Tibial nerve (tissue), 4 donors: ENCODE measurements at regions not wholly inside any gene's neighbourhood (a gene's known extent, or its start where the extent isn't known, plus 50 kb on each side); places are given as distances from the start of the nearest gene placed in this dataset.

Experiments used
- DNase-seq, 2 donors: peaks; one replicate each; pipeline ENCODE4 v3.0.0-alpha.2; 2019; ENCODE audit warnings: low spot score in 2 of 2
- H3K27ac ChIP-seq, 4 donors: fragments of 200-600 bp; sonication (generic) in 3 of 4; one replicate each; pipeline ENCODE4 v1.5.1; 2017 to 2019; ENCODE audit warnings: mild to moderate bottlenecking in 1 of 4
- H3K27me3 ChIP-seq, 2 donors: fragments of 200-600 bp; sonication (generic) in 1 of 2; one replicate each; pipeline versions ENCODE4 v1.5.1 to v1.6.0; 2017 to 2019
- H3K36me3 ChIP-seq, 3 donors: fragments of 200-600 bp; sonication (generic); one replicate each; pipeline ENCODE4 v1.5.1; 2018 to 2019
- H3K4me1 ChIP-seq, 4 donors: fragments of 200-600 bp; sonication (generic) in 3 of 4; one replicate each; pipeline ENCODE4 v1.5.1; 2017 to 2019
- H3K4me3 ChIP-seq, 4 donors: fragments of 200-600 bp; sonication (generic) in 3 of 4; one replicate each; pipeline ENCODE4 v1.5.1; 2017 to 2019; ENCODE audit warnings: mild to moderate bottlenecking in 1 of 4, moderate library complexity in 1 of 4
- H3K9me3 ChIP-seq, 4 donors: fragments of 200-600 bp; sonication (generic) in 3 of 4; one replicate each; pipeline ENCODE4 v1.5.1; 2017 to 2019
- CTCF ChIP-seq, 5 experiments: fragments of 200-600 bp in 3 of 5; fragments of 450-650 bp in 2 of 5; sonication (generic) in 3 of 5; IDR thresholded peaks; one replicate each; pipeline ENCODE4 v1.5.1; 2016 to 2019; ENCODE audit warnings: antibody characterized with exemption in 5 of 5, mild to moderate bottlenecking in 3 of 5, moderate library complexity in 2 of 5
- EP300 ChIP-seq, 2 donors: sonication (generic); formaldehyde crosslinking; IDR thresholded peaks; one replicate each; pipeline ENCODE4 v1.6.1; 2017; ENCODE audit warnings: antibody characterized with exemption in 2 of 2, mild to moderate bottlenecking in 1 of 2
- POLR2A ChIP-seq, 2 donors: fragments of 450-650 bp; IDR thresholded peaks; one replicate each; pipeline ENCODE4 v1.6.1; 2017; ENCODE audit warnings: antibody characterized with exemption in 2 of 2, mild to moderate bottlenecking in 2 of 2, moderate library complexity in 2 of 2
- WGBS, 2 donors: methylation state at CpG; one replicate each; pipeline ENCODE4 v1.1.5; 2018; 5-methylcytosine and 5-hydroxymethylcytosine counted together

GRCh38 chr2:8395718-8396117 is 286.1 kb upstream of the ID2 start:
- WGBS, 2 donors: 75 to 80% methylated on average over 1 of the region's 1 CpG
- Histone ChIP-seq H3K36me3 (no peaks in the 10 kb centered on the region), H3K4me3 (no peak overlapping the region), H3K27ac (no peak overlapping the region), H3K4me1 (no peaks in the 10 kb centered on the region), H3K27me3 (no peaks in the 10 kb centered on the region), H3K9me3 (no peaks in the 10 kb centered on the region)
- TF ChIP-seq POLR2A (IDR thresholded peaks at IDR 0.05) (no peak), EP300 (IDR thresholded peaks at IDR 0.05) (no peak), CTCF (IDR thresholded peaks at IDR 0.05) (no peak)
- no peak for DNase-seq

- Histone ChIP-seq H3K36me3 (no peaks in the 10 kb centered on the region), H3K27me3 (no peaks in the 10 kb centered on the region), H3K27ac (no peak overlapping the region), H3K4me1 (no peaks in the 10 kb centered on the region), H3K4me3 (no peak overlapping the region), H3K9me3 (no peaks in the 10 kb centered on the region)
- WGBS, 2 donors: 73 to 95% methylated on average over 13 of the region's 13 CpGs
- TF ChIP-seq CTCF (IDR thresholded peaks at IDR 0.05) (no peak), POLR2A (IDR thresholded peaks at IDR 0.05) (no peak), EP300 (IDR thresholded peaks at IDR 0.05) (no peak)
- DNase-seq: no peak
Measured at GRCh38 chr2:8398040-8398668, 283.7 kb upstream of the ID2 start.

DNA sequence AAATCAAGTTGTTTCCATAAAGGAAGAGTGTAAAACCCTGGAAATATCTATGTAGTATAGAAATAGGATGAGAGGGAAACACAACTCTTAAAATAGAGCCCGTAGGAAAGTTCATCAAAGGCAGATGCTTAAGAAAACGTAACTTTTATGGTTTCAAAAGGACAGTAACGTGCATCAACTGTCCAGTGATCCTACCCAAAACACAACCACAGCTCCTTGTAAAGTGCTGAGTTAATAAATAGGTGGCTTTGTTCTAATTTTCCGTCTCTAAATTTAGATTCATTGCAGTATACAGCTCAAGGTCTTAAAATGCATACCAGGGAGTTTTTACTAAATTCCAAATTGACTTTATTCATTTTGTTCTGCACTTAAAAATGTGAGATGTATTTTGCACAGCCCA is 282.1 kb upstream of the ID2 start:
- no peaks in the 10 kb centered on the region for H3K27me3 ChIP-seq
- no peaks in the 10 kb centered on the region for H3K4me1 ChIP-seq
- no peak overlapping the region for H3K27ac ChIP-seq
- TF ChIP-seq EP300 (IDR thresholded peaks at IDR 0.05) (no peak), CTCF (IDR thresholded peaks at IDR 0.05) (no peak), POLR2A (IDR thresholded peaks at IDR 0.05) (no peak)
- H3K36me3 ChIP-seq: no peaks in the 10 kb centered on the region
- DNase-seq: no peak
- H3K9me3 ChIP-seq: no peaks in the 10 kb centered on the region
- no peak overlapping the region for H3K4me3 ChIP-seq
- WGBS, 2 donors: 54 to 62% methylated on average over 4 of the region's 4 CpGs

- H3K4me1 ChIP-seq: no peaks in the 10 kb centered on the region
- DNase-seq: no peak
- 76 to 87% methylated on average over 10 of the region's 10 CpGs for WGBS, 2 donors
Measured at GRCh38 chr2:8400196-8400595, 281.7 kb upstream of the ID2 start.

GRCh38 chr2:8402222-8402621 is 279.6 kb upstream of the ID2 start:
- Histone ChIP-seq H3K27ac (no peak overlapping the region), H3K4me1 (no peaks in the 10 kb centered on the region), H3K4me3 (no peak overlapping the region), H3K27me3 (no peaks in the 10 kb centered on the region), H3K9me3 (no peaks in the 10 kb centered on the region), H3K36me3 (no peaks in the 10 kb centered on the region)
- 71 to 88% methylated on average over 1 of the region's 1 CpG for WGBS, 2 donors
- TF ChIP-seq EP300 (IDR thresholded peaks at IDR 0.05) (no peak), CTCF (IDR thresholded peaks at IDR 0.05) (no peak), POLR2A (IDR thresholded peaks at IDR 0.05) (no peak)
- DNase-seq: no peak

More at GRCh38 chr2:8400196-8400595, 281.7 kb upstream of the ID2 start:
- H3K36me3 ChIP-seq: no peaks in the 10 kb centered on the region
- TF ChIP-seq POLR2A (IDR thresholded peaks at IDR 0.05) (no peak), CTCF (IDR thresholded peaks at IDR 0.05) (no peak), EP300 (IDR thresholded peaks at IDR 0.05) (no peak)
- no peak overlapping the region for H3K27ac ChIP-seq
- H3K27me3 ChIP-seq: no peaks in the 10 kb centered on the region
- H3K9me3 ChIP-seq: no peaks in the 10 kb centered on the region
- no peak overlapping the region for H3K4me3 ChIP-seq
